Tibial nerve (tissue), 4 donors: ENCODE measurements at regions not wholly inside any gene's neighbourhood (a gene's known extent, or its start where the extent isn't known, plus 50 kb on each side); places are given as distances from the start of the nearest gene placed in this dataset.
"Not testable (repeated sequence)": the region's sequence is repeated elsewhere in the genome, so short reads cannot be mapped to it uniquely, and the experiment has no call there.

Source experiments
- CTCF ChIP-seq, 5 experiments: fragments of 200-600 bp in 3 of 5; fragments of 450-650 bp in 2 of 5; sonication (generic) in 3 of 5; IDR thresholded peaks; one replicate each; pipeline ENCODE4 v1.5.1; 2016 to 2019; ENCODE audit warnings: antibody characterized with exemption in 5 of 5, mild to moderate bottlenecking in 3 of 5, moderate library complexity in 2 of 5
- EP300 ChIP-seq, 2 donors: sonication (generic); formaldehyde crosslinking; IDR thresholded peaks; one replicate each; pipeline ENCODE4 v1.6.1; 2017; ENCODE audit warnings: antibody characterized with exemption in 2 of 2, mild to moderate bottlenecking in 1 of 2
- POLR2A ChIP-seq, 2 donors: fragments of 450-650 bp; IDR thresholded peaks; one replicate each; pipeline ENCODE4 v1.6.1; 2017; ENCODE audit warnings: antibody characterized with exemption in 2 of 2, mild to moderate bottlenecking in 2 of 2, moderate library complexity in 2 of 2

DNA sequence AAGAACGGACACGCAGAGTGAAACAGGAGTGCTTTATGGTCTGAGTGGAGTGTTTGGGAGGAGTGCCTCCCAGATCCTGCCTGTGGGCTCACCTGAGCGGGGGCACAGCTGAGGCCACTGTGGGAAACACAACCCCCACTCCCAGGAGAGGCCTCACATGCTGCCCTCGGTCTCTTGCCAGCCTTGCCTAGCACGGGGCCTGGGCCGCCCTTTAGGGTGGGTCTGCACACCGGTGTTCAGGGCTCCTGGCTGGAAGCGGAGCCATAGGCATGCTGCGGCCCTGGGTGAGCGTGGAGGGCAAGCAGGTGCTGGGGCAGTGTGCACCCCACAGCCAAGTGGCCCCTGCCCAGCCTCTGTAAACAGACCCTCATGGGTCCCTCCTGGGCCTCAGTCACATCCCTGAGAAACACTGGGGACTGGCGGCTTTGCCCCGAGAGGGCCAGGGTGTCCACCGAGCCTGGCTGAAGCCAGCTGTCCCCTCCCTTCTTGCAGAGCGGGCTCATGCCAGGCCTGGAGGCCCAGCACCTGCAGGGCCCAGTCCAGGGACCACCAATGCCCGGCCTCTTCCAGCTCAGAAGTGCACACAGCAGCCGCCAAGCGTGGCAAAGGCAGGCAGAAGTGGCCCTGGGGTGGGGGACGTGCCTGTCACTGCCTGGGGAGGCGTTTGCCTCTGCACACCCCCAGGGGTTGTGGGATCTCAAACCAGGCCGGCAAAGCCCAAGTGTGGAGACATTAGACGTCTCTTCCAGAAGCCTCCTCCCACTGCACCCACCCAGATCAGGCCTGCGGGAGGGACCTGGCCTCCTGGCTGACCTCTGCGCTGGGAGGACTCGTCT is 305.9 kb downstream of the CCDC74A start:
- not testable (repeated sequence) for TF ChIP-seq CTCF, POLR2A, EP300 (IDR thresholded peaks at IDR 0.05)
